ENCODE measurements at regions not wholly inside any gene's neighbourhood (a gene's known extent, or its start where the extent isn't known, plus 50 kb on each side); places are given as distances from the start of the nearest gene placed in this dataset.

- no peak for TF ChIP-seq CTCF (IDR thresholded peaks at IDR 0.05; ENCODE audit: low read depth, low read length, missing control alignments)
- in situ Hi-C loops (cut with HindIII; ENCODE audit: low pct_ligation_motif_present, low sequenced_read_pairs) = no loop called here
- Histone ChIP-seq H3K36me3 (replicated peaks) (no peaks in the 10 kb centered on the region), H3K27ac (no peak overlapping the region), H3K4me3 (ENCODE audit: low read depth, low read length) (no peak overlapping the region), H3K27me3 (replicated peaks) (no peaks in the 10 kb centered on the region)
- DNase-seq = peak; percentile 23
Measured at GRCh38 chrX:40278340-40279090, 180.8 kb upstream of the BCOR start.

GRCh38 chrX:40277672-40278071 lies 179.9 kb upstream of the BCOR start:
- Histone ChIP-seq H3K4me3 (ENCODE audit: low read depth, low read length) (no peak overlapping the region), H3K27me3 (replicated peaks) (no peaks in the 10 kb centered on the region), H3K27ac (no peak overlapping the region), H3K36me3 (replicated peaks) (no peaks in the 10 kb centered on the region)
- DNase-seq = no peak
- TF ChIP-seq CTCF (IDR thresholded peaks at IDR 0.05; ENCODE audit: low read depth, low read length, missing control alignments) = no peak
- in situ Hi-C loops (cut with HindIII; ENCODE audit: low pct_ligation_motif_present, low sequenced_read_pairs) = no loop called here

DNA sequence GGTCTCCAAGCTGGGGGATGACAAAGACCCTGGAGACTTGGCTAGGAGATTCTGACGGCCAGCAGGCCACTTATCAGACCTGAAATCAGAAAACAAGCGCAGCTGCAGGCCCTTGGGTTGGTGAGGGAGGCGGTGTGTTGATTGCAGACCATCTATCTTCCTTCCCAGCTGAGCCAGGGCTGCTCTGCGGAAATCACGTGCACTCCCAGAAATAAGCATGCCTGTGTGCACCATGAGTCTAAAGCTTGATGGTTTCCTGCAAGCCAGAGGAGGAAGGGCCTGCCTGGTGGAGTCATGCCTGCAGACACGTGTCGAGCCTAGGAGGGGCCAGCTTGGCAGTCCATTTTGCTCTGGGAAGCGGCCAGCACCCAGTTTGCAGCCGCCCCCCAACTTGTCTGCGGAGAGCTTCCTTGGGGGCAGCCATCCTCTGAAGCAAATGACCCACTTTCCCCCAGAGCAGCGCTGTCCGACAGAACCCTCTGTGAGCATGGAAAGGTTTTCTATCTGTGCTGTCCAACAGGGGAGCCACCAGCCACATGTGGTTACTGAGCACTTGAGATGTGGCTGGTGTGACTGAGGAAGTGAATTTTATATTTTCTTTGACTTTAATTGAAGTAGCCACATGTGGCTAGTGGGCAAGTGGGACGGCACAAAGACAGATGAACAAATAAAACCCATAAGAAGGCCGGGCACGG lies 175.7 kb upstream of the BCOR start:
- Histone ChIP-seq H3K27me3 (replicated peaks) (no peaks in the 10 kb centered on the region), H3K4me3 (ENCODE audit: low read depth, low read length) (no peak overlapping the region), H3K36me3 (replicated peaks) (no peaks in the 10 kb centered on the region), H3K27ac (no peak overlapping the region)
- TF ChIP-seq CTCF (IDR thresholded peaks at IDR 0.05; ENCODE audit: low read depth, low read length, missing control alignments) = no peak
- no peak for DNase-seq
- in situ Hi-C loops (cut with HindIII; ENCODE audit: low pct_ligation_motif_present, low sequenced_read_pairs) = no loop called here

DNA sequence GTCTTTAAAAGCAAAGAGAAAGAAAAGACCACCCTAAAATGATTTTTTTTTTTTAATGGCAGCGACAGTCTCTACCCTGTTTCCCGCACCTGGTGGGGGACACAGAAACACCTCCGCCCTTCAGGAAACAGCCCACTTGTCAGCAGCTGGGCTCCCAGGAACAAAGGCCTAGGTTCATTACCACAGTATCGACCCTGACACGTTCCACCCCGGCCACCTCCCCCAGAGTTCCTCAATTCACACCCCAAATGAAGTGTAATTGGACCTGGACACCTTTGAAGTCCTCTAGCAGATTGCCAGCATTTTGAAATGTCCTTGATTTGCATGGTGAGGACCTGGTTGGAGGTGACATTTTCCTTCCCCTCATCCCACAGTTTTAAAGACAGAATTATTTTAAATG lies 175.0 kb upstream of the BCOR start:
- TF ChIP-seq CTCF (IDR thresholded peaks at IDR 0.05; ENCODE audit: low read depth, low read length, missing control alignments) = no peak
- DNase-seq = no peak
- in situ Hi-C loops (cut with HindIII; ENCODE audit: low pct_ligation_motif_present, low sequenced_read_pairs) = no loop called here
- Histone ChIP-seq H3K4me3 (ENCODE audit: low read depth, low read length) (no peak overlapping the region), H3K27me3 (replicated peaks) (no peaks in the 10 kb centered on the region), H3K27ac (no peak overlapping the region), H3K36me3 (replicated peaks) (no peaks in the 10 kb centered on the region)

DNA sequence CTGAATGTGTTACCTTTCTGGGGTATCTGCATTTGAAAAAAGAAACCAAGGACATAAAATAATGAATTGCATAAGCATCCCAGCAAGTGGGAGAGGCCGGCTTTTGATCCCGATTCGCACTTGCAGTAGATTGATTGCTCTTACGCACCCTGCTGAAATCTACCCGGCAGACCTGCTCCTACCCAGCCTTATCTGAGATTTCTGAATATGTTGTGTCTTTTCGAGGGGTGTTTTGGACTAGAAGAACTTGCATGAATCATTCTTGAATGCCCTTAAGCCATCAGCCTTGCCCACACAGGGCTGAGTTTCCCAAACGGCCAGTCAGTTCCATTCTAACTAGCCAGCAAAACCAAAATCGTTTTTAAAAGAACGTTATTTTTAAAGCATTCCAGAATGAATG lies 174.4 kb upstream of the BCOR start:
- H3K36me3 ChIP-seq (replicated peaks) = no peaks in the 10 kb centered on the region
- in situ Hi-C loops (cut with HindIII; ENCODE audit: low pct_ligation_motif_present, low sequenced_read_pairs) = no loop called here
- TF ChIP-seq CTCF (IDR thresholded peaks at IDR 0.05; ENCODE audit: low read depth, low read length, missing control alignments) = no peak
- no peak overlapping the region for H3K4me3 ChIP-seq (ENCODE audit: low read depth, low read length)
- no peaks in the 10 kb centered on the region for H3K27me3 ChIP-seq (replicated peaks)
- no peak overlapping the region for H3K27ac ChIP-seq
- DNase-seq = no peak

All from brain microvascular endothelial cell (primary cell).